ENCODE measurements at regions not wholly inside any gene's neighbourhood (a gene's known extent, or its start where the extent isn't known, plus 50 kb on each side); places are given as distances from the start of the nearest gene placed in this dataset.

GRCh38 chr5:143657647-143658285 lies 154.2 kb upstream of the HMHB1 start:
- H3K9ac ChIP-seq (ENCODE audit: extremely low read depth, insufficient read length, low read length), result no peak overlapping the region
- no peak overlapping the region for H3T11ph ChIP-seq (ENCODE audit: low read length)
- H2BK5ac ChIP-seq (ENCODE audit: insufficient read length, low read length), result no peak overlapping the region
- no peak overlapping the region for H3K18ac ChIP-seq (ENCODE audit: insufficient read length, low read depth, low read length)
- no peak for TF ChIP-seq CTCF (conservative IDR thresholded peaks at IDR 0.05)
- Mint-ChIP-seq H3K27ac (no peak overlapping the region), H3K27me3 (ENCODE audit: low read depth) (no peaks in the 10 kb centered on the region), H3K36me3 (ENCODE audit: insufficient read depth in 1 of 3, low read depth in 3 of 3) (no peaks in the 10 kb centered on the region), H3K9me3 (no peaks in the 10 kb centered on the region), H3K4me1 (no peaks in the 10 kb centered on the region), H3K4me3 (no peak overlapping the region)
- H2AK5ac ChIP-seq (ENCODE audit: insufficient read length, low read length), result no peak overlapping the region
- H3K23me2 ChIP-seq (ENCODE audit: insufficient read length, low read depth, low read length, poor library complexity, severe bottlenecking), result no peaks in the 10 kb centered on the region
- H3K23ac ChIP-seq (ENCODE audit: insufficient read length, low read depth, low read length), result no peak overlapping the region
- no peak overlapping the region for H2BK15ac ChIP-seq (ENCODE audit: low read depth, low read length)
- no peak overlapping the region for H4K8ac ChIP-seq (replicated peaks; ENCODE audit: insufficient read length, low read depth, low read length)
- no peaks in the 10 kb centered on the region for H3K79me2 ChIP-seq (ENCODE audit: insufficient read depth, low read length)
- H4K91ac ChIP-seq (ENCODE audit: insufficient read length, low read depth, low read length), result no peak overlapping the region
- no peak for DNase-seq
- H3K4me2 ChIP-seq (ENCODE audit: insufficient read depth, insufficient read length, low read length), result no peak overlapping the region
- H2BK120ac ChIP-seq (ENCODE audit: low read depth, low read length, poor library complexity, severe bottlenecking), result no peak overlapping the region
- H3K9me3 ChIP-seq (ENCODE audit: control insufficient read depth, low read depth, low read length), result no peaks in the 10 kb centered on the region
- H3K4ac ChIP-seq (ENCODE audit: low read depth, low read length), result no peak overlapping the region
- no peak overlapping the region for H3K27ac ChIP-seq (ENCODE audit: insufficient read length, low read depth, low read length)
- no CpG with 5 or more reads among the region's 3 CpGs for WGBS (ENCODE audit: extremely low coverage, insufficient read length, low lambda C conversion rate)
- no peaks in the 10 kb centered on the region for H4K20me1 ChIP-seq (ENCODE audit: control insufficient read depth, insufficient read depth, insufficient read length)
- no peak overlapping the region for H2BK12ac ChIP-seq (ENCODE audit: insufficient read length, low read depth, low read length)
- H3K79me1 ChIP-seq (ENCODE audit: insufficient read depth, low read depth, low read length, poor library complexity, severe bottlenecking), result no peaks in the 10 kb centered on the region
- H2AFZ ChIP-seq (ENCODE audit: low read length), result no peak overlapping the region
- H3K56ac ChIP-seq (ENCODE audit: insufficient read length, low read depth, low read length), result no peak overlapping the region
- H3K4me1 ChIP-seq (ENCODE audit: insufficient read depth, low read length), result no peaks in the 10 kb centered on the region
- H4K5ac ChIP-seq (ENCODE audit: insufficient read length, low read depth, low read length), result no peak overlapping the region
- no peaks in the 10 kb centered on the region for H3K27me3 ChIP-seq (ENCODE audit: insufficient read depth, low read length)
- H3K14ac ChIP-seq (ENCODE audit: insufficient read depth, low read length), result no peak overlapping the region
- no peak overlapping the region for H2BK20ac ChIP-seq (ENCODE audit: low read depth, low read length, poor library complexity, severe bottlenecking)

Measured in H9 (cell line).